DND-41 (cell line): ENCODE measurements at regions not wholly inside any gene's neighbourhood (a gene's known extent, or its start where the extent isn't known, plus 50 kb on each side); places are given as distances from the start of the nearest gene placed in this dataset.

Experiments
- ATAC-seq: fragments of 200-7000 bp; cut with Tn5 transposase; 3 replicates; pipeline ENCODE4 v1.9.1; 2021; ENCODE audit warnings: low read depth; ENCODE audit not compliant: insufficient read depth
- DNase-seq: peaks from one replicate; pipeline ENCODE4 v3.0.0-alpha.2; 2020
- H2AFZ ChIP-seq: 2 replicates; pipeline ENCODE4 v1.6.0; 2012; ENCODE audit warnings: low read depth, low read length
- H3K27ac ChIP-seq: 2 replicates; pipeline ENCODE4 v1.5.1; 2012; ENCODE audit warnings: low read length, inconsistent platforms
- H3K27me3 ChIP-seq: fragments of 200-600 bp; sonication (generic); 2 replicates; pipeline ENCODE4 v1.6.0; 2012; ENCODE audit warnings: low read length, mild to moderate bottlenecking, inconsistent platforms; ENCODE audit not compliant: insufficient read depth, poor library complexity
- H3K36me3 ChIP-seq: 2 replicates; pipeline ENCODE4 v1.5.1; 2012; ENCODE audit warnings: low read length, inconsistent platforms; ENCODE audit not compliant: insufficient read depth
- H3K4me1 ChIP-seq: 2 replicates; pipeline ENCODE4 v1.5.1; 2012; ENCODE audit warnings: mild to moderate bottlenecking, low read length; ENCODE audit not compliant: insufficient read depth
- H3K4me2 ChIP-seq: 2 replicates; pipeline ENCODE4 v1.6.0; 2012; ENCODE audit warnings: mild to moderate bottlenecking, moderate library complexity, low read length, inconsistent platforms; ENCODE audit not compliant: insufficient read depth
- H3K4me3 ChIP-seq, 2 experiments: fragments of 200-600 bp in 1 of 2; shearing (Covaris generic) in 1 of 2; 2 replicates each; pipeline ENCODE4 v1.5.1; 2012 to 2016; ENCODE audit warnings: inconsistent platforms in 2 of 2, low read length in 2 of 2, mild to moderate bottlenecking in 2 of 2, low read depth in 1 of 2, moderate library complexity in 1 of 2
- H3K79me2 ChIP-seq: 2 replicates; pipeline ENCODE4 v1.6.0; 2012; ENCODE audit warnings: low read length, inconsistent platforms; ENCODE audit not compliant: insufficient read depth
- H3K9ac ChIP-seq: 2 replicates; pipeline ENCODE4 v1.6.0; 2012; ENCODE audit warnings: low read depth, mild to moderate bottlenecking, inconsistent platforms, low read length, moderate library complexity
- H3K9me3 ChIP-seq: 2 replicates; pipeline ENCODE4 v1.5.1; 2012; ENCODE audit warnings: low read length, moderate library complexity, mild to moderate bottlenecking, inconsistent platforms; ENCODE audit not compliant: insufficient read depth, severe bottlenecking
- H4K20me1 ChIP-seq: 2 replicates; pipeline ENCODE4 v1.6.0; 2012; ENCODE audit warnings: low read length; ENCODE audit not compliant: insufficient read depth
- EZH2 ChIP-seq: IDR thresholded peaks from 3 replicates; pipeline ENCODE4 v1.6.1; 2012; ENCODE audit warnings: borderline replicate concordance, low read depth, mild to moderate bottlenecking, moderate library complexity, low read length, inconsistent platforms; ENCODE audit not compliant: severe bottlenecking
- TF ChIP-seq, protein P1 (sequence below): IDR thresholded peaks from 2 replicates; pipeline ENCODE4 v1.5.1; 2012; ENCODE audit warnings: borderline replicate concordance, low read length, moderate library complexity, mild to moderate bottlenecking; ENCODE audit not compliant: poor library complexity, severe bottlenecking; ENCODE audit errors: extremely low read depth

DNA sequence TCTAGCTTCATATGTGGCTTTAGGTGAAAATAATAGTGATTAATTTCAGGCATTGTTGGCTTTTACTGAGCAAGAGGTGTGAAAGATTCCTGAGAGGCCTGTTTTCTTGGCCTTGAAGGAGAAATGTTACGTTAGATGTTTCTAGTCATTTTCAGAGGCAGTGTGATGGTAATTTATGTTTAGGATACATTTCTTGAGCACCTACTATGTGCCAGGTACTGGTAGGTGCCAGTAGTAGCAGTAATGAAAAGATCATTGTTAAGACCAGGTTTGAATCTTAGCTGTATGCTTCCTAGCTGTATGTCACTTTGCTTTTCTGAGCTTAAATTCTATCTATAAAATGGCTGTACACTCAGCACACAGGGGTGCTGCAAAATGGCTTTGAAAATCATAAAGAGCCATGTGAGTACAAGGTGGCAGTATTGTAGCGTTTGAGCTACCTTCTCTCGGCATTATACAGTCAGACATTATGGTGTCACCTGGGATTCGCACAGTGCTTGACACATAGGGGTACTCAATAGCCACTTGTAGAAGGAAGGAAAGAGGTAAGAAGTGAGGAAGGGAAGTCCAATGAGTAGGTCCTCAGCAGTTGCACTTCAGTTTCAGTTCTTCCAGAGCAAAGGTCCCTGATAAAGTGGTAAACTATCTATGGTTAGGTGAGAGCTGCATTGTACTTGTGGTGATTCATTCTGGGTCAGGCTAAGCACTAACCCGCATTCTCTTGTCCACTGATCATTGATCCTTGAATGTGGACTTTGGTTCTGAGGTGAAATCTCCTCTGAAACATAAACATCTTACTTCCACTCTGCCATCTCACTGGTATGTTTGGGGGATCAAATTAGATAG lies 166.5 kb upstream of the NR3C1 start:
- DNase-seq (no peak), ATAC-seq (no peak)
- H3K27me3 ChIP-seq, result no peaks in the 10 kb centered on the region
- no peak overlapping the region for H3K27ac ChIP-seq
- no peaks in the 10 kb centered on the region for H3K79me2 ChIP-seq
- no peaks in the 10 kb centered on the region for H3K36me3 ChIP-seq
- H3K4me3 ChIP-seq, result no peak overlapping the region
- H2AFZ ChIP-seq, result no peak overlapping the region
- no peaks in the 10 kb centered on the region for H3K4me1 ChIP-seq
- no peak overlapping the region for H3K9ac ChIP-seq
- H3K4me2 ChIP-seq, result no peak overlapping the region
- no peaks in the 10 kb centered on the region for H3K9me3 ChIP-seq
- no peaks in the 10 kb centered on the region for H4K20me1 ChIP-seq
- no peak for TF ChIP-seq EZH2
- TF ChIP-seq, protein P1, sequence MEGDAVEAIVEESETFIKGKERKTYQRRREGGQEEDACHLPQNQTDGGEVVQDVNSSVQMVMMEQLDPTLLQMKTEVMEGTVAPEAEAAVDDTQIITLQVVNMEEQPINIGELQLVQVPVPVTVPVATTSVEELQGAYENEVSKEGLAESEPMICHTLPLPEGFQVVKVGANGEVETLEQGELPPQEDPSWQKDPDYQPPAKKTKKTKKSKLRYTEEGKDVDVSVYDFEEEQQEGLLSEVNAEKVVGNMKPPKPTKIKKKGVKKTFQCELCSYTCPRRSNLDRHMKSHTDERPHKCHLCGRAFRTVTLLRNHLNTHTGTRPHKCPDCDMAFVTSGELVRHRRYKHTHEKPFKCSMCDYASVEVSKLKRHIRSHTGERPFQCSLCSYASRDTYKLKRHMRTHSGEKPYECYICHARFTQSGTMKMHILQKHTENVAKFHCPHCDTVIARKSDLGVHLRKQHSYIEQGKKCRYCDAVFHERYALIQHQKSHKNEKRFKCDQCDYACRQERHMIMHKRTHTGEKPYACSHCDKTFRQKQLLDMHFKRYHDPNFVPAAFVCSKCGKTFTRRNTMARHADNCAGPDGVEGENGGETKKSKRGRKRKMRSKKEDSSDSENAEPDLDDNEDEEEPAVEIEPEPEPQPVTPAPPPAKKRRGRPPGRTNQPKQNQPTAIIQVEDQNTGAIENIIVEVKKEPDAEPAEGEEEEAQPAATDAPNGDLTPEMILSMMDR, result no peak

DNA sequence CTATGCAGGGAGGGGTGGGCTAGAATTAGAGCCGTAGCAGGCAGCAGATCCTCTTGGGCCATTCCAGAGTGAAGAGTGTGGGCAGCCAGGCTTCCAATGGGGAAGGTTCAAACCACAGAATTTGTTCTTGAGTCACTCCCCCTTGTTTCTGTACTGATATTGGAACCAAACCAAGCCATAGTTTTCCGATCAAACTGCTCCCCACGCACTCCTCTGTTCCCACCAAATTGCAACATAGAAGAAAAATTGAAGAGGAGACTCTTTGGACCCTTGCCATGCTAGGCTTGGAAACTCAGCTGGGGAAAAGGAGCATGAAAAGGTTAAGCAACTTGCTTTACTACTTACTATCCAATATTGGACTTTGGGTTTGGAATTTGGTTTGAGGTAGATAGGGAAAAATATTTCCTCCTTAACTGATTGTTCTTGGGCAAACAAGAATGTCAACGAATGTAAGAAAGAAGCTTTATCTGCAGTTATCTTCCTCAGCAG lies 165.8 kb upstream of the NR3C1 start:
- no peak overlapping the region for H2AFZ ChIP-seq
- H3K27me3 ChIP-seq, result no peaks in the 10 kb centered on the region
- H3K9me3 ChIP-seq, result no peaks in the 10 kb centered on the region
- ATAC-seq, result no peak
- no peaks in the 10 kb centered on the region for H4K20me1 ChIP-seq
- H3K9ac ChIP-seq, result no peak overlapping the region
- no peak overlapping the region for H3K4me3 ChIP-seq
- no peak overlapping the region for H3K4me2 ChIP-seq
- no peaks in the 10 kb centered on the region for H3K4me1 ChIP-seq
- no peaks in the 10 kb centered on the region for H3K79me2 ChIP-seq
- H3K27ac ChIP-seq, result no peak overlapping the region
- H3K36me3 ChIP-seq, result no peaks in the 10 kb centered on the region
- TF ChIP-seq, protein P1, result no peak
- no peak for TF ChIP-seq EZH2
- no peak for DNase-seq

DNA sequence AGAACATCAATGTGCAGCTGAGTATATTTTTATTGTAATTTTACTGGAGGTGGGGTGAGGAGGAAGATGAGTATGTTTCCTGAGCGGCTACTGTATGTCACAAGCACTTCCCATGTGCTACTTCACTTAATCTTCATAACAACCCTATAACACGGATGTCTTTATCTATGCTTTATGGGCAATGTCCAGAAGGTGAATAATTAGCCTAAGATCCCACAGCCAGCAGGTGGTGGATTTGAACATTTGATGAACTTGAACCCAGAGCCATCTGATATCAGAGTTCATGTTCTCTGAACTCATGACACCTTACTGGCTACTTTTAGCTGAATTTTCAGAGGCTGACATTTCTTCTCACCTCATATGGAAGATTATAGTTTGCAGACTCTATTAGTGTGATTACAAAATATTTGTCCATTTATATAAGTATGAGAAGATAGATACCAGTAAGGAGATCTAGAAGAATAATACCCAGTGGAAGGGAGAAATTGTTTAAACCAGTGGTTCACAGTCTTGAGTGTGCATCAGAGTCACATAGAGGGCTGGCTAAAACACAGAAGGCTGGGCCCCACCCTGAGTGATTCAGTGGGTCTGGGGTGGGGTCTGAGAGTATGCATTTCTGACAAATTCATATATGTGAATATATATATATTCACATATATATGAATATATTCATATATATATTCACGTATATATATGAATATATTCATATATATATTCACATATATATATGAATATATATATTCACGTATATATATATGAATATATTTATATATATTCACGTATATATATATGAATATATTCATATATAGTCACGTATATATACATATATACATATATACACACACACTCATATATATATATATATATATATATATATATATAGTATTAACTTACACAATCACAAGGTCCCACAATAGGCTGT lies 164.4 kb upstream of the NR3C1 start:
- Histone ChIP-seq H3K4me1 (no peaks in the 10 kb centered on the region), H2AFZ (no peak overlapping the region; the same call in 1 of the 2 replicates), H3K4me3 (no peak overlapping the region), H3K9me3 (no peaks in the 10 kb centered on the region), H3K9ac (no peak overlapping the region), H3K4me2 (no peak overlapping the region), H3K36me3 (no peaks in the 10 kb centered on the region), H3K79me2 (no peaks in the 10 kb centered on the region), H3K27me3 (no peaks in the 10 kb centered on the region), H3K27ac (no peak overlapping the region), H4K20me1 (no peaks in the 10 kb centered on the region)
- DNase-seq (no peak), ATAC-seq (no peak)
- TF ChIP-seq, protein P1, result no peak
- TF ChIP-seq EZH2, result no peak
